Activated CD4-positive, alpha-beta T cell treated with anti-CD3 and anti-CD28 coated beads for 48 hours (primary cell): ENCODE measurements at regions not wholly inside any gene's neighbourhood (a gene's known extent, or its start where the extent isn't known, plus 50 kb on each side); places are given as distances from the start of the nearest gene placed in this dataset.
A peak's percentile ranks its signal among the peaks of the same experiment; 100 is the strongest.

Source experiments
- DNase-seq: peaks from one replicate; pipeline ENCODE4 v3.0.0-alpha.2; 2020

GRCh38 chr18:27447451-27447881 is 262.4 kb upstream of the CHST9 start:
- no peak for DNase-seq

DNA sequence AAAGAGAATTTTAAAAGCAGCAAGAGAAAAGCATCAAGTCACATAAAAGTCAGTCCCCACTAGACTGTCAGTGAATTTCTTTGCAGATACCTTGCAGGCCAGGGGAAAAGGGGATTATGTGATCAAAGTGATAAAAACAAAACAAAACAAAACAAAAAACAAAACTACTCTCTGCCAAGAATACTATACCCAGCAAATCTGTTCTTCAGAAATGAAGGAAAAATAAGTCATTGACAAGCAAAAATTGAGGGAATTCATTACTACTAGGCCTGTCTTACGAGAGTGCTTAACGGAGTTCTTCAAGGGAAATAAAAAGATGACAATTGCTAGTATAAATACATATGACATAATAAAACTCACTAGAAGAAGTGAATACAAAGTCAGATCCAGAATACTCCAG is 245.5 kb upstream of the CHST9 start:
- no peak for DNase-seq

DNA sequence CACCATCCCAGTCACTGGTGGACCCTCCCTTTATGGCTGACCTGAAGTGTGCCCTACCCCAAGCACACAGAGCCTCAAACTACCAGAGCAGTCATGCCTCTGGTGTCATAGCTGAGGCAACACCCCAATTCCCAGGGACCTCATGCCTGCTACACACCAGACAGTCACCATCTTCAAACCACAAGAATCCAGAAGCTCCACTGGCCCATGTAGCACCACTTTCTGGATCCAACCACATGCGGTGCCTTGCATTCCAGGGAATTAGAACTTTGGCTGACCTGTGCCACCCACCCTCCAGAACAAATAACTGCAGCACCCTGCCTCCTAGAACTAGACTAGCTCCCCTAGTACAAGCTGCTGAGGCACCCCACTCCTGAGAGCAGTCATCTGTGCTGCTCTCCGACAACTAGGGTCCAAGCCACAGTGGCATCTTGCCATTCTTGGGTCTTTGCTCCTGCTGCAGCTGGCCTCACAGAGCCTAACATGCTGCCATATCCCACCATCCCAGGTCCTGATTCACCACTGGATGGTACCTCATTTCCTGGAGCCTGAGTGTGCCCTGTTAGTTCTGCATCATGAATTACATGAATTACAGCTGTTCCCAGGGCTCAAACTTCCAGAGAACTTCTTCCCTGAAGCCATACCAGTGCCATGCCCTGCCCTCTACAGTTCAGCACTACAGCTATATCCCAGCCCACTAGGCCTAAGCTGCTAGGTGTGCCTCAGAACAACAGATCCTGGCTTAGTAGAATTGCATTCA is 243.8 kb upstream of the CHST9 start:
- DNase-seq: no peak

DNA sequence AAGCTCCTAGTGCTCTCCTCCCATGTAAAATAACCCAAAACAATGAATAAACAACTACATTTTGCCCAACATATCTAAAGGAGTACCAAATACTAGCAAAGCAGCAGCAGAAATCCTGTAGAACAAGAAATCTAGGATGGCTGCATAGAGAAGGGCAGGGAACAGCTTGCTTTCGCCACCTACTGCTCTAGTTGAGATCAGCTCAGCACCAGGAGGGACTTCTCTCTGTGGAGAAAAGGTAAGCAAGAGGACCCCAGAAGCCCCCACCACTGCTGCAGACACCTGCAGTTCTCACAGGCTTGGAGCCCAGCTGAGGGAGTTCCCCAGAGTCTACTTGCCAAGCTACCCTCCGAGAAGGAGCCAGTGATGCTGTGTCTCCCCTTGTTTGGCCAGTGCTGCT is 243.0 kb upstream of the CHST9 start:
- no peak for DNase-seq

GRCh38 chr18:27423581-27423980 is 238.5 kb upstream of the CHST9 start:
- DNase-seq: no peak

DNA sequence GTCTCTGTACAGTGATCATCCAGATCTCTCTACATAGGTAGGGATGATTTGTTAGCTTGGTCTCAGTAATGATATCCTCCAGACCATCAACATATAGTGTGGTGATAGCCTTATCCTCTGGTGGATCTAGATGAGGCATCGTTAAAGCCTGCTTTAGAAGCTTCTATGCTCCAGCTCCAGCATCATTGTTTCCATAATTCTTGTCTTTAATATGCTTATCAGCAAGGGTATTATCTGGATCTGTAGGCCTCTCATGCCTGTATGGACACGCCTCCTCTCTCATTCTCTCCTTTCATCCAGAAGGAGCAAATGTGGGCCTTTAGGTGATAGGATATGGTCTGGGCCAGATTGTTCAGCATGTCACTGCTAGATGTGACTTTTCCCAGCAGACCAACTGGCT is 234.5 kb upstream of the CHST9 start:
- DNase-seq: no peak

GRCh38 chr18:27415495-27415894 is 230.4 kb upstream of the CHST9 start:
- no peak for DNase-seq

GRCh38 chr18:27414682-27415081 is 229.6 kb upstream of the CHST9 start:
- no peak for DNase-seq

DNA sequence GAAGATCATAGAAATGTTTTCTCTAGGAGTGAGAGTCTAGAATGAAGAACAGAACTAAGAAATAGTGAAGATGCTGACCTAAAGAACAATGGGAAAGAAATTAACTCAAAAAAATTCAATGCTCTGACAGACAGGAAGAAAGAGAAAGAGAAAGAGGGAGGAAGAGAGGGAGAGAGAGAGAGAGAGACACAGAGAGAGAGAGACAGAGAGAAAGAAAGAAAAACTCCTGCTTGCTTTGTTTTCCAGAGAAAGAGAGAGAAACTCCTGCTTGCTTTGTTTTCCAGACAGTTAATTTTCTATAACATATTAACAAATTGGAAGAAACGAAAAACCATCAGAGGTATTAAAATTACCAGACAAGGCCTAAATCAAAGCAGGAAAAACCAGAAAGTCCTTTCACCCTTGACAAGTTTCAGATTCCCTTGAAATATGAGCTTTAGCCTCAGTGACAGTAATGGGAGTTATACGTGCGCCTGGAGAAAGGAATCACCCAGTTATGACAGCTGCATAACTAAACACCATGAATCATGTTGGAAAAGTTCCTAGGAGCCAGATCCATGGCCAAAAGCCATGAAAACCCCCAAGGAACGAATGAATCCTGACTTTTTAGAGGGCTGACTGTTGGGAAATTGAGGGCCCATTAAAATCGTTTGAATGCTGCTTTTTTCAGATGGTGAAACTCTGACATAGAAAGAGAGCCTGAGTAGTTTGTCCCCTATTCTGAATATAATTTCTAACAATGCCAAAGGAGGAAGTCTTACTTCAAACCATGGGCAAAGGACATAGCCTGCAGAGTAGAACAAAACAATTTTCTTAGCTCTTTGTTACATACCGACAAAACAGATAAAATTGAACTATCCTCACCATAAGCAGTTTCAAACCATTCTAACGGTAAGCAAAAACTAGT is 228.6 kb upstream of the CHST9 start:
- DNase-seq: no peak

- no peak for DNase-seq
Observed at GRCh38 chr18:27412556-27412955, 227.4 kb upstream of the CHST9 start.

DNA sequence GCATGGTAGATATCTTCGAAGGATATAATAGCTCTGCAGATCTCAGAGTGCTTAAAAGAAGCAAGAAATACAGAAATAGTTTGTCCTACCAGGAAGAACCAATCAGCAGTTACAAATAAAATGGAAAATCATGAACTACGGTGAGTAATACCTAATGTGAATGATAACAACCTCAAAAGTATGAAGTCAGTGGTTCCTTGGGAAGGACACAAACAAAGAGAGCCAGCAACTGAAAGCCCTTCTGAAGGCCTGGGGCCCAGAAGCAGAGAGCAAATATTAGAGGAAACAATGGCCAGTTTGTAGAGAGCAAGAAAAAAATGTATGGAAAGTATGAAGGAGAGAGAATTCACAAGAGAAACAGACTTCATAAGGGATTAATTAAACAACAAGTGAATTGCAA is 226.8 kb upstream of the CHST9 start:
- no peak for DNase-seq

DNA sequence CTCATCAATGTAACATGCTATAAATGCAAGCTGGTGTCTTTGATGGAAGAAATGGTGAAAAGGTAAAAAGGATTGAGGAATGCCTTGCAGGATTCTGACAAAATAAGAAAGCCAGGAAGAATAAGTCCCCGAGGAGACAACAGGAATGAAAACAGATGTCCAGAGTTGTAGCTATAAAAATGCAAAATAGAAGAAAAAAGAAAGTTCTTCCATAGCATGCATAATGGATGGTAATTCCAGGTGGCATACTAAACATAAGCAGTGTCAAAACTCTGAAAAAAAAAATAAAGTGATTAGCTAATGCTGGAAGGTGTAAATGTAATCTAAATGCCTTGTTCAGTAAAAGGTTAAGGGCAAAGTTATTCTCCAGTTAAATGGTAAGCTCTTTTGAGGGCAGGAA is 225.9 kb upstream of the CHST9 start:
- no peak for DNase-seq

GRCh38 chr18:27404855-27405254 is 219.7 kb upstream of the CHST9 start:
- DNase-seq: no peak

GRCh38 chr18:27400001-27400400 is 214.9 kb upstream of the CHST9 start:
- DNase-seq: no peak

DNA sequence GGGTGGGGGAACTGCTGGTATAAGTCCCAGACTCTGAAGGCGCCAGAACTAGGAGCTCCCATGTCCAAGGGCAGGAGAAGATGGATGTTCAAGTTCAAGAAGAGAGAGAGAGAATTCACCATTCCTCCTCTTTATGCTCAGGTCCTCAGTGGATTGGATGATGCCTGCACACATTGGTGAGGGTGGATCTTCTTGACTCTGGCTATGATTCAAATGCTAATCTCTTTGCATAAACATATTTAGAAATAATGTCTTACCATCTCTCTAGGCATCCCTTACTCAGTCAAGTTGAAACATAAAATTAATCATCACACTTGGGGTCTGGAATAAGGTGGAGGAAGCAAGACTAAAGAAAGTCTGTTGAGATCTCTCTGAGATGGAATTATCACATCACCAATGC is 210.6 kb upstream of the CHST9 start:
- DNase-seq: no peak

DNA sequence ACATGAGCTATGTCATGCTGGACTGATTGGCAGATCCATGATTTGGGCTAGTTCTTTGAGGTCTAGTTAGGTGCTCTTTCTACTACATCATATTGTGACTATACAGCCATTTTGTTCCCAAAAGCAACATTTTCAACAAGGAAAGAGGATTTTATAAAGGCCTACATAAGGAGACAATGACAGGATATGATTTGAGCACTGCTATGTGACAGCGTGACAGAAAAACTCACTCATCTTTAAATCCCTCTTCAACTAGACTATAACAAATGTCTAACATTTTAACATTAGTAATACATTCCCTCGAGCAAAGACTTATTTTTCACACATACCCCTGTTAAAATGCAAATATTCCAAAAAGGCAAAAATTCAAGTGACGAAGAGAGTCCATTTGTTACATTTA is 209.6 kb upstream of the CHST9 start:
- no peak for DNase-seq

GRCh38 chr18:27382567-27383216 is 197.6 kb upstream of the CHST9 start:
- DNase-seq: no peak

DNA sequence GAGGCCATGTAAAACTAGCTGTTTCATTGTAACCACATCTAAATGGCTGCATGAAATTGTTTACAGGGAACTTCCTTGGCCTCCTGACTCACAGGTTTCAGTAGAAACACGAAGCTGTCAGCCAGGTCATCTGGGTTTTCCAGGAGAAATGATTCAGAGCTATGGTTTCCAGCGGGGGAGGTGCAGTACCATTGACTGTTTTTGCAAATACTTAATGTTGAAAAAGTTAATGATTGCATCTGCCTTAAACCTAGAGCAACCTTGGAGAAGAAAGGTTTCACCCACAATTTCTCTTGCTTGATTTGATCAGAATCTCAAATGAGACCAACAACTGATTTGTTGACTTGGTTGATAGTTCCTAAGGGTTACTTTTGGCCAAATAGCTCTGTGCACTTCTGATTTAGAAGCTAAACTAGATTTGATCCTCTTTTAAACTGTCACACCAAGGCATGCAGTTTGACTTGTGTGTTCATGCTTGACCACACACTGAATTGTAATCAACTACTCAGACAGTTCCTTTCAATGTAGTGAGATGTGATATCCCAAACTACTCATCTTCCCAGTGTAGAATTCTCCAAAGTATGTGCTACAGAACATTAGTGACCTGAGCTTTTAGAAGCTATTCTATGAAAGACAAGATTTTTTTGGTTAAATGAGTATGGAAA is 193.5 kb upstream of the CHST9 start:
- DNase-seq: peak; percentile 26

DNA sequence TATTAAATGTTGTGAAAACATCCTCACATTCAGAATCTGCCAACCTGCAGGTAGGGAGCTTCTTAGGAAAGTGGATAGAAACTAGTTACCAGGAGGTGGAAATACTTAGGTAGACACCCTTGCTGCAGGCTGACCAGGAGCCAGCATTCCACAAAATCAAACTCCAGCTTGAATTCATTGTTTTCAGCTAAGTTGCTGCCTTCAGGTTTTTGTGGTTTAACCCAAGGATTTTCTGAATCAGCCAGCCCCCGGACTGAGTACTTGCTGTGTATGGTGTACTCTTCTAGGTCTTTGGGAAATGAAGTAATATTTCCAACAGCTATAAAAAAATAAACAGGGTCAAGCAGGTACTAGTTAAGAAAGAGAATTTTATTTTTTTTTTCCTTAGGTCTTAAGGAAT is 192.1 kb upstream of the CHST9 start:
- no peak for DNase-seq

- DNase-seq: no peak
Observed at GRCh38 chr18:27372386-27372785, 187.3 kb upstream of the CHST9 start.

DNA sequence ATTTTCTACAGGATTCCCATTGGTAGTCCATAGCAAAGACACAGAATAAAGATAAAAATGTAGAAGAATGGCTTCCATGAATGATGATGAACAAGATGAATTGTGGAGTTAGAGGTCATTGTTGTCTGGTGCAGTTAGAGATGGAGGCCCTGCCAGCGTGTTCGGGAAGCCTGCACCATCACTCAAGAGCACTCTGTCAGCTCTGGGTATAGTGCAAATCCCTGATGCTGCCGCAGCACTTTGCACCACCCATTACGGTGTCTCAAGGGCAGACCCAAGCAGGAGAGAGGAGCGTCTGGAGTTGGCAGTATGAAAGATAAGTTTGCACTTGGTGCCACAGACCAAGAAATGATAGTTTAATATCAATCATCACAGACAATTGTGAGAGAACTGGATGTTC is 181.6 kb upstream of the CHST9 start:
- no peak for DNase-seq

DNA sequence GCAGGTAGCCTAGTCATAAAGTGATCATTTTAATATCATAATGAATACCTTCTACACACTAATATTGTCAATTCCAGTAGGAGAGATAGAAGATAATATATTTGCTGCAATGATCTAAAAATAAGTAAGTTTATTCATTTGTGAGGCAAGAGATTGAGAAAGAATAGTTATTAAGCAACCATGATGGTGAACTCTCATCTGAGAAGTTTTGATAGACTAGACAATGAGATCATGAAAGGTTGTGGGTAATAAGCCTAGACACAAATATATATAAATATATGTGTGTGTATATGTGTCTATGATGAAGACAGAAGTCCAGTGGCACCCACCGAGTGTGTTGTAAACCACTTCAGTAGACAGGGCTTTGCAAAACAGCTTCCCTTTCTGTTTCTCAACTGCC is 181.0 kb upstream of the CHST9 start:
- DNase-seq: no peak

- no peak for DNase-seq
Observed at GRCh38 chr18:27363872-27364271, 178.8 kb upstream of the CHST9 start.
